ENCODE measurements at regions not wholly inside any gene's neighbourhood (a gene's known extent, or its start where the extent isn't known, plus 50 kb on each side); places are given as distances from the start of the nearest gene placed in this dataset.
"Not testable (repeated sequence)": the region's sequence is repeated elsewhere in the genome, so short reads cannot be mapped to it uniquely, and the experiment has no call there.

DNA sequence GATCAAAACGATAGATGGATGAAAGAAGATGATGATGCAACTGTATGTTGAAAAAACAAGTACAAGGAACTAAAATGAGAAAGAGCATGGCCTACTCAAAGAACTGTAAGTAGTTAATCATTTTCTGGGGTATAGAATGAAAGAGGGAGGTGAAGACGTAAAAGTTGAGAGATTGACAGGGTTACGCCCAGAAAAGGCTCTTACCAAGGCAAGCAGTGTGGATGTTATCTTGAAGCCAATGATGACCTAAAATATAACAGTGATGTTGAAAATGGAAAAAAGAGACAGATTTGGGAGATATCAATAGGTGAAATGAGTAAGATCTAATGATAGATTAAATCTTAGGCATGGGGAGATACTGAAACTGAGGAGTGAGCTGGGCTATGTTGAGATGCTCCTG is 80.4 kb upstream of the GNAQ start:
- Histone ChIP-seq H3K4me1 (ENCODE audit: insufficient read depth, low read length, poor library complexity, severe bottlenecking) (peaks cover 26% of the 10 kb centered on the region), H3K9me2 (replicated peaks; ENCODE audit: low read depth, low read length) (no peaks in the 10 kb centered on the region), H3K4me3 (ENCODE audit: low read length, poor library complexity, severe bottlenecking) (no peak overlapping the region), H3F3A (ENCODE audit: low read depth) (no peaks in the 10 kb centered on the region), H2AFZ (ENCODE audit: low read length) (no peak overlapping the region), H3K27me3 (ENCODE audit: insufficient read depth, low read length, poor library complexity, severe bottlenecking) (no peaks in the 10 kb centered on the region), H4K20me1 (ENCODE audit: insufficient read depth, low read length, poor library complexity, severe bottlenecking) (no peaks in the 10 kb centered on the region), H3K9me3 (ENCODE audit: insufficient read depth, low read depth, low read length) (no peaks in the 10 kb centered on the region), H3K79me2 (ENCODE audit: insufficient read depth, low read length) (no peaks in the 10 kb centered on the region), H3K36me3 (ENCODE audit: insufficient read depth, low read length) (no peaks in the 10 kb centered on the region), H3K4me2 (ENCODE audit: low read depth, low read length, poor library complexity, severe bottlenecking) (peak overlapping the region; percentile 18), H3K9ac (ENCODE audit: low read depth, low read length, poor library complexity, severe bottlenecking) (no peak overlapping the region)
- TF ChIP-seq, protein P1, sequence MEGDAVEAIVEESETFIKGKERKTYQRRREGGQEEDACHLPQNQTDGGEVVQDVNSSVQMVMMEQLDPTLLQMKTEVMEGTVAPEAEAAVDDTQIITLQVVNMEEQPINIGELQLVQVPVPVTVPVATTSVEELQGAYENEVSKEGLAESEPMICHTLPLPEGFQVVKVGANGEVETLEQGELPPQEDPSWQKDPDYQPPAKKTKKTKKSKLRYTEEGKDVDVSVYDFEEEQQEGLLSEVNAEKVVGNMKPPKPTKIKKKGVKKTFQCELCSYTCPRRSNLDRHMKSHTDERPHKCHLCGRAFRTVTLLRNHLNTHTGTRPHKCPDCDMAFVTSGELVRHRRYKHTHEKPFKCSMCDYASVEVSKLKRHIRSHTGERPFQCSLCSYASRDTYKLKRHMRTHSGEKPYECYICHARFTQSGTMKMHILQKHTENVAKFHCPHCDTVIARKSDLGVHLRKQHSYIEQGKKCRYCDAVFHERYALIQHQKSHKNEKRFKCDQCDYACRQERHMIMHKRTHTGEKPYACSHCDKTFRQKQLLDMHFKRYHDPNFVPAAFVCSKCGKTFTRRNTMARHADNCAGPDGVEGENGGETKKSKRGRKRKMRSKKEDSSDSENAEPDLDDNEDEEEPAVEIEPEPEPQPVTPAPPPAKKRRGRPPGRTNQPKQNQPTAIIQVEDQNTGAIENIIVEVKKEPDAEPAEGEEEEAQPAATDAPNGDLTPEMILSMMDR (conservative IDR thresholded peaks at IDR 0.05; ENCODE audit: low read length), result no peak
- no peak for TF ChIP-seq EZH2phosphoT487 (IDR thresholded peaks at IDR 0.05; ENCODE audit: borderline replicate concordance)

DNA sequence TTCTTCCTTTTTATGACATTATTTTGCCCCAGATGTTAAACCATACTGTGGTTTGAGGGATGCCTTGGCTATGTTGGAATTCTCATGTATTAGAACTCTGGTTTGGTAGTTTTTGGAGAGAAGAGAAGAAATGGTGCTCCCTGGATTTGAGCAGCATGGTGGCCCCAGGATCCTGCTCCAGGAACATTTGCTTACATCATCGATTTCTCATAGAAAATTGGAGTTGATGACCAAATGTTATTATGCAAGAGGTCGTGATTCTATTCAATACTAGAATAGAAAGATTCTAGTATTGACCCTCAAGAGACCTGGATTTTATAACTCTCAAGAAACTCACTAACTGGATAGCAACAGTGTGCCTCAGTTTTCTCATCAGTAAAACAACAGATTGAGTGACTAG is 77.5 kb upstream of the GNAQ start:
- Histone ChIP-seq H3K4me1 (ENCODE audit: insufficient read depth, low read length, poor library complexity, severe bottlenecking) (peaks cover 15% of the 10 kb centered on the region), H3K27me3 (ENCODE audit: insufficient read depth, low read length, poor library complexity, severe bottlenecking) (no peaks in the 10 kb centered on the region), H3K9ac (ENCODE audit: low read depth, low read length, poor library complexity, severe bottlenecking) (no peak overlapping the region), H3K9me2 (replicated peaks; ENCODE audit: low read depth, low read length) (no peaks in the 10 kb centered on the region), H3K9me3 (ENCODE audit: insufficient read depth, low read depth, low read length) (no peaks in the 10 kb centered on the region), H3K36me3 (ENCODE audit: insufficient read depth, low read length) (no peaks in the 10 kb centered on the region), H2AFZ (ENCODE audit: low read length) (no peak overlapping the region), H3K4me2 (ENCODE audit: low read depth, low read length, poor library complexity, severe bottlenecking) (no peak overlapping the region), H3K79me2 (ENCODE audit: insufficient read depth, low read length) (no peaks in the 10 kb centered on the region), H3K4me3 (ENCODE audit: low read length, poor library complexity, severe bottlenecking) (no peak overlapping the region), H3F3A (ENCODE audit: low read depth) (no peaks in the 10 kb centered on the region), H4K20me1 (ENCODE audit: insufficient read depth, low read length, poor library complexity, severe bottlenecking) (no peaks in the 10 kb centered on the region)
- TF ChIP-seq, protein P1 (conservative IDR thresholded peaks at IDR 0.05; ENCODE audit: low read length), result no peak
- no peak for TF ChIP-seq EZH2phosphoT487 (IDR thresholded peaks at IDR 0.05; ENCODE audit: borderline replicate concordance)

DNA sequence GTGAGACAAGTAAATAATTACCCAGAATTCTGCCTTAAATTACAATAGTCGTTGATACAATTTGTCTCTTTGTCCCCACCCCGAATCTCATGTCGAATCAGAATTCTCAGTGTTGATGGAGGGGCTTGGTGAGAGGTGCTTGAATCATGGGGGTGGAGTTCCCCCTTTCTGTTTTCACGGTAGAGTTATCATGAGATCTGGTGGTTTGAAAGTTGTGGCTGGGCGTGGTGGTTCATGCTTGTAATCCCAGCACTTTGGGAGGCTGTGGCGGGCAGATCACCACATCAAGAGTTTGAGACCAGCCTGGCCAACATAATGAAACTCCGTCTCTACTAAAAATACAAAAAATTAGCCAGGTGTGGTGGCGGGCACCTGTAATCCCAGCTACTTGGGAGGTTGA is 75.0 kb upstream of the GNAQ start:
- H3K27me3 ChIP-seq (ENCODE audit: insufficient read depth, low read length, poor library complexity, severe bottlenecking); H2AFZ ChIP-seq (ENCODE audit: low read length); H3F3A ChIP-seq (ENCODE audit: low read depth); H3K36me3 ChIP-seq (ENCODE audit: insufficient read depth, low read length); H4K20me1 ChIP-seq (ENCODE audit: insufficient read depth, low read length, poor library complexity, severe bottlenecking); H3K9ac ChIP-seq (ENCODE audit: low read depth, low read length, poor library complexity, severe bottlenecking); H3K9me3 ChIP-seq (ENCODE audit: insufficient read depth, low read depth, low read length); H3K4me3 ChIP-seq (ENCODE audit: low read length, poor library complexity, severe bottlenecking); H3K4me2 ChIP-seq (ENCODE audit: low read depth, low read length, poor library complexity, severe bottlenecking); H3K4me1 ChIP-seq (ENCODE audit: insufficient read depth, low read length, poor library complexity, severe bottlenecking); H3K9me2 ChIP-seq (replicated peaks; ENCODE audit: low read depth, low read length); H3K79me2 ChIP-seq (ENCODE audit: insufficient read depth, low read length): not testable (repeated sequence)

DNA sequence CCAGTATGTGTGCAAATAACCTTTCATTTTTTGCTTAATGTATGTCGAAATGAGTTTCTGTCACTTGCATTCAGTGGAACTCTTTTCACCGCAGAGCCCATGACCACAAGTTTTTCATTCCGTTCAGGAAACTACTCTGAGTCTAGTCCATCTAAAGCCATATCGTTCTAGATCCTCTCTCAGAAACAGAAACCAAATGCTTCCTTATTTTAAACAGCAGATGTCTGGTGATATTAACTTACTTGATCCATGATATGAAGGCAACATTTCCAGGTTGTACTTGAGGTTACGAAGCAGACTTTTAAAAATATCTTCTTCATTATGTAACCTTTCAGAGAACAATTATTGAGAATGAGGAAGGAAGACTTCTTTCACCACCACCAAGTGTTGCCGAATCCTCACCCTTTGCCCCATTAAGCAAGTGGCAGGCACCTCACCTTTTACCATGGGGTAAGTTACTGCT is 72.4 kb upstream of the GNAQ start:
- Histone ChIP-seq H3K4me3 (ENCODE audit: low read length, poor library complexity, severe bottlenecking) (no peak overlapping the region), H3K9ac (ENCODE audit: low read depth, low read length, poor library complexity, severe bottlenecking) (no peak overlapping the region), H3K4me2 (ENCODE audit: low read depth, low read length, poor library complexity, severe bottlenecking) (no peak overlapping the region), H3K79me2 (ENCODE audit: insufficient read depth, low read length) (no peaks in the 10 kb centered on the region), H3K36me3 (ENCODE audit: insufficient read depth, low read length) (no peaks in the 10 kb centered on the region), H3K9me3 (ENCODE audit: insufficient read depth, low read depth, low read length) (no peaks in the 10 kb centered on the region), H3K27me3 (ENCODE audit: insufficient read depth, low read length, poor library complexity, severe bottlenecking) (no peaks in the 10 kb centered on the region), H3K9me2 (replicated peaks; ENCODE audit: low read depth, low read length) (no peaks in the 10 kb centered on the region), H3K4me1 (ENCODE audit: insufficient read depth, low read length, poor library complexity, severe bottlenecking) (no peaks in the 10 kb centered on the region), H4K20me1 (ENCODE audit: insufficient read depth, low read length, poor library complexity, severe bottlenecking) (no peaks in the 10 kb centered on the region), H3F3A (ENCODE audit: low read depth) (no peaks in the 10 kb centered on the region), H2AFZ (ENCODE audit: low read length) (no peak overlapping the region)
- TF ChIP-seq, protein P1 (conservative IDR thresholded peaks at IDR 0.05; ENCODE audit: low read length), result no peak
- TF ChIP-seq EZH2phosphoT487 (IDR thresholded peaks at IDR 0.05; ENCODE audit: borderline replicate concordance), result no peak

Measured in Loucy (cell line).